Mesenchymal stem cell (in vitro differentiated cells and primary cell): ENCODE measurements at regions not wholly inside any gene's neighbourhood (a gene's known extent, or its start where the extent isn't known, plus 50 kb on each side); places are given as distances from the start of the nearest gene placed in this dataset.

Experiments
- DNase-seq: peaks from one replicate; pipeline ENCODE4 v3.0.0-alpha.2; 2013
- H2AFZ ChIP-seq: one replicate; pipeline ENCODE4 v1.6.1; 2013; ENCODE audit warnings: low read depth, mild to moderate bottlenecking, control low read depth, inconsistent platforms, low read length, moderate library complexity
- H2AK5ac ChIP-seq: 2 replicates; pipeline ENCODE4 v1.6.1; 2013; ENCODE audit warnings: low read length, moderate library complexity, mild to moderate bottlenecking, inconsistent platforms; ENCODE audit not compliant: severe bottlenecking
- H2BK120ac ChIP-seq: one replicate; pipeline ENCODE4 v1.6.1; 2013; ENCODE audit warnings: low read depth, mild to moderate bottlenecking, inconsistent platforms, low read length, moderate library complexity
- H2BK12ac ChIP-seq, 2 experiments: one replicate each; pipeline ENCODE4 v1.6.1; 2013; ENCODE audit warnings: inconsistent platforms in 2 of 2, low read length in 2 of 2, mild to moderate bottlenecking in 2 of 2, moderate library complexity in 2 of 2, control low read depth in 1 of 2
- H2BK15ac ChIP-seq: one replicate; pipeline ENCODE4 v1.6.1; 2013; ENCODE audit warnings: mild to moderate bottlenecking, low read depth, inconsistent platforms; ENCODE audit not compliant: poor library complexity, severe bottlenecking
- H2BK5ac ChIP-seq: 2 replicates; pipeline ENCODE4 v1.6.1; 2013; ENCODE audit warnings: low read depth, mild to moderate bottlenecking, low read length, control low read depth, inconsistent platforms; ENCODE audit not compliant: poor library complexity, severe bottlenecking
- H3K14ac ChIP-seq, 2 experiments: one replicate each; pipeline ENCODE4 v1.6.1; 2013; ENCODE audit warnings: inconsistent platforms in 2 of 2, low read length in 2 of 2, control low read depth in 1 of 2, mild to moderate bottlenecking in 1 of 2, moderate library complexity in 1 of 2
- H3K18ac ChIP-seq, 2 experiments: one replicate each; pipeline ENCODE4 v1.6.1; 2013; ENCODE audit warnings: inconsistent platforms in 2 of 2, low read length in 2 of 2, control low read depth in 1 of 2, low read depth in 1 of 2, mild to moderate bottlenecking in 1 of 2
- H3K23ac ChIP-seq, 2 experiments: one replicate each; pipeline ENCODE4 v1.6.1; 2013; ENCODE audit warnings: inconsistent platforms in 2 of 2, low read length in 2 of 2, mild to moderate bottlenecking in 2 of 2, moderate library complexity in 2 of 2, control low read depth in 1 of 2
- H3K27ac ChIP-seq: 2 replicates; pipeline ENCODE4 v1.5.1; 2013; ENCODE audit warnings: mild to moderate bottlenecking, moderate library complexity, low read length, control low read depth, inconsistent platforms; ENCODE audit not compliant: poor library complexity, severe bottlenecking
- H3K27me3 ChIP-seq, 2 experiments: 2 replicates each; pipeline versions ENCODE4 v1.6.1 to v1.7.0; 2013; ENCODE audit warnings: low read length in 2 of 2, mild to moderate bottlenecking in 2 of 2, moderate library complexity in 2 of 2, control low read depth in 1 of 2, inconsistent platforms in 1 of 2; ENCODE audit not compliant: control insufficient read depth in 1 of 2, insufficient read depth in 1 of 2
- H3K36me3 ChIP-seq, 2 experiments: 2 replicates each; pipeline versions ENCODE4 v1.6.1 to v1.7.0; 2013; ENCODE audit warnings: low read length in 2 of 2, control low read depth in 1 of 2, inconsistent platforms in 1 of 2, low read depth in 1 of 2, mild to moderate bottlenecking in 1 of 2; ENCODE audit not compliant: insufficient read depth in 2 of 2, control insufficient read depth in 1 of 2
- H3K4ac ChIP-seq, 2 experiments: one replicate each; pipeline ENCODE4 v1.6.1; 2013; ENCODE audit warnings: inconsistent platforms in 2 of 2, low read length in 2 of 2, mild to moderate bottlenecking in 2 of 2, moderate library complexity in 2 of 2, control low read depth in 1 of 2, low read depth in 1 of 2
- H3K4me1 ChIP-seq: 2 replicates; pipeline ENCODE4 v1.6.1; 2013; ENCODE audit warnings: low read depth, low read length, control low read depth; ENCODE audit not compliant: control insufficient read depth, insufficient read depth
- H3K4me2 ChIP-seq: 2 replicates; pipeline ENCODE4 v1.6.1; 2013; ENCODE audit warnings: low read length, mild to moderate bottlenecking, inconsistent platforms; ENCODE audit not compliant: poor library complexity, severe bottlenecking
- H3K4me3 ChIP-seq, 2 experiments: 2 replicates each; pipeline versions ENCODE4 v1.5.1 to v1.7.0; 2013; ENCODE audit warnings: low read length in 2 of 2, mild to moderate bottlenecking in 2 of 2, control low read depth in 1 of 2, low read depth in 1 of 2; ENCODE audit not compliant: insufficient read depth in 1 of 2
- H3K79me1 ChIP-seq: replicated peaks from 2 replicates; pipeline ENCODE4 v1.6.1; 2013; ENCODE audit warnings: mild to moderate bottlenecking, control low read depth, low read length, inconsistent platforms; ENCODE audit not compliant: poor library complexity, severe bottlenecking
- H3K9ac ChIP-seq: 2 replicates; pipeline ENCODE4 v1.7.0; 2013; ENCODE audit warnings: mild to moderate bottlenecking, low read length, moderate library complexity
- H3K9me3 ChIP-seq: 2 replicates; pipeline ENCODE4 v1.7.0; 2013; ENCODE audit warnings: mild to moderate bottlenecking, low read length; ENCODE audit not compliant: control insufficient read depth
- H4K8ac ChIP-seq: one replicate; pipeline ENCODE4 v1.6.1; 2013; ENCODE audit warnings: inconsistent platforms, mild to moderate bottlenecking, low read length, moderate library complexity
- H4K91ac ChIP-seq: one replicate; pipeline ENCODE4 v1.6.1; 2013; ENCODE audit warnings: mild to moderate bottlenecking, low read length, inconsistent platforms
- WGBS: methylation state at CpG from one replicate; pipeline ENCODE4 v1.1.7; 2013; ENCODE audit warnings: mixed read lengths; 5-methylcytosine and 5-hydroxymethylcytosine counted together

GRCh38 chr4:111921714-111922113 is 223.5 kb upstream of the FAM241A start:
- no peak overlapping the region for H2BK12ac ChIP-seq
- H3K18ac ChIP-seq: no peak overlapping the region
- no peak overlapping the region for H3K4ac ChIP-seq
- 88% methylated on average over 2 of the region's 3 CpGs for WGBS
- H2AFZ ChIP-seq: no peak overlapping the region
- no peak overlapping the region for H2AK5ac ChIP-seq
- no peak overlapping the region for H2BK5ac ChIP-seq
- H3K4me2 ChIP-seq: no peak overlapping the region
- no peak overlapping the region for H4K91ac ChIP-seq
- no peak overlapping the region for H2BK120ac ChIP-seq
- no peak overlapping the region for H3K23ac ChIP-seq
- peaks cover 0 to 3% of the 10 kb centered on the region in 2 experiments for H3K27me3 ChIP-seq
- DNase-seq: no peak
- H3K14ac ChIP-seq: no peak overlapping the region
- no peaks in the 10 kb centered on the region for H3K4me1 ChIP-seq
- no peak overlapping the region for H3K4me3 ChIP-seq
- H3K36me3 ChIP-seq: no peaks in the 10 kb centered on the region
- no peaks in the 10 kb centered on the region for H3K79me1 ChIP-seq
- no peaks in the 10 kb centered on the region for H3K9me3 ChIP-seq
- H4K8ac ChIP-seq: no peak overlapping the region
- no peak overlapping the region for H2BK15ac ChIP-seq
- H3K9ac ChIP-seq: no peak overlapping the region
- no peak overlapping the region for H3K27ac ChIP-seq

GRCh38 chr4:111923786-111924185 is 221.5 kb upstream of the FAM241A start:
- no peak overlapping the region for H3K27ac ChIP-seq

GRCh38 chr4:111924696-111925095 is 220.6 kb upstream of the FAM241A start:
- H3K23ac ChIP-seq: no peak overlapping the region
- H3K18ac ChIP-seq: no peak overlapping the region
- no peak overlapping the region for H4K8ac ChIP-seq
- H3K27me3 ChIP-seq: no peaks in the 10 kb centered on the region
- H3K9me3 ChIP-seq: no peaks in the 10 kb centered on the region
- H3K4me1 ChIP-seq: no peaks in the 10 kb centered on the region
- no peak overlapping the region for H3K27ac ChIP-seq
- no peak overlapping the region for H3K14ac ChIP-seq
- no peak overlapping the region for H2BK5ac ChIP-seq
- H3K4ac ChIP-seq: no peak overlapping the region
- H2AFZ ChIP-seq: no peak overlapping the region
- H3K9ac ChIP-seq: no peak overlapping the region
- no peaks in the 10 kb centered on the region for H3K79me1 ChIP-seq
- H2BK15ac ChIP-seq: no peak overlapping the region
- DNase-seq: no peak
- WGBS: 89% methylated on average over 1 of the region's 1 CpG
- no peak overlapping the region for H2BK12ac ChIP-seq
- H3K4me2 ChIP-seq: no peak overlapping the region
- H3K4me3 ChIP-seq: no peak overlapping the region
- H3K36me3 ChIP-seq: no peaks in the 10 kb centered on the region
- no peak overlapping the region for H2AK5ac ChIP-seq
- H4K91ac ChIP-seq: no peak overlapping the region
- no peak overlapping the region for H2BK120ac ChIP-seq

More at GRCh38 chr4:111923786-111924185, 221.5 kb upstream of the FAM241A start:
- Histone ChIP-seq H3K36me3 (no peaks in the 10 kb centered on the region), H3K4me1 (no peaks in the 10 kb centered on the region), H2BK120ac (no peak overlapping the region), H3K14ac (no peak overlapping the region), H2AFZ (no peak overlapping the region), H4K91ac (no peak overlapping the region), H4K8ac (no peak overlapping the region), H3K9ac (no peak overlapping the region), H2BK15ac (no peak overlapping the region), H3K4me2 (no peak overlapping the region), H3K27me3 (no peaks in the 10 kb centered on the region), H3K23ac (no peak overlapping the region), H3K79me1 (no peaks in the 10 kb centered on the region), H3K18ac (no peak overlapping the region), H2BK5ac (no peak overlapping the region), H3K9me3 (no peaks in the 10 kb centered on the region), H3K4me3 (no peak overlapping the region), H3K4ac (no peak overlapping the region), H2AK5ac (no peak overlapping the region), H2BK12ac (no peak overlapping the region)
- no peak for DNase-seq
- WGBS: 77% methylated on average over 6 of the region's 6 CpGs

GRCh38 chr4:111930659-111931058 is 214.6 kb upstream of the FAM241A start:
- WGBS: 100% methylated on average over 1 of the region's 2 CpGs
- H4K91ac ChIP-seq: no peak overlapping the region
- no peak overlapping the region for H4K8ac ChIP-seq
- no peak overlapping the region for H3K9ac ChIP-seq
- no peak overlapping the region for H3K27ac ChIP-seq
- no peaks in the 10 kb centered on the region for H3K9me3 ChIP-seq
- no peaks in the 10 kb centered on the region for H3K79me1 ChIP-seq
- no peak overlapping the region for H2BK5ac ChIP-seq
- H2BK120ac ChIP-seq: no peak overlapping the region
- no peak overlapping the region for H2AK5ac ChIP-seq
- H3K27me3 ChIP-seq: no peaks in the 10 kb centered on the region
- no peak overlapping the region for H2AFZ ChIP-seq
- no peak overlapping the region for H3K4ac ChIP-seq
- no peak overlapping the region for H3K14ac ChIP-seq
- no peak overlapping the region for H2BK15ac ChIP-seq
- no peaks in the 10 kb centered on the region for H3K4me1 ChIP-seq
- H2BK12ac ChIP-seq: no peak overlapping the region
- H3K4me2 ChIP-seq: no peak overlapping the region
- H3K36me3 ChIP-seq: no peaks in the 10 kb centered on the region
- no peak overlapping the region for H3K4me3 ChIP-seq
- no peak for DNase-seq
- no peak overlapping the region for H3K18ac ChIP-seq
- no peak overlapping the region for H3K23ac ChIP-seq
